ENCODE measurements at regions not wholly inside any gene's neighbourhood (a gene's known extent, or its start where the extent isn't known, plus 50 kb on each side); places are given as distances from the start of the nearest gene placed in this dataset.

GRCh38 chr4:179747218-179747910 is 2305.1 kb upstream of the AGA start:
- TF ChIP-seq CTCF (IDR thresholded peaks at IDR 0.05), result no peak
- no peak for DNase-seq (ENCODE audit: extremely low spot score, unreplicated experiment)
- Mint-ChIP-seq H3K27ac (ENCODE audit: unreplicated experiment) (no peak overlapping the region), H3K9me3 (ENCODE audit: unreplicated experiment) (no peaks in the 10 kb centered on the region), H3K4me3 (ENCODE audit: unreplicated experiment) (no peak overlapping the region), H3K27me3 (ENCODE audit: unreplicated experiment) (peaks cover 4% of the 10 kb centered on the region), H3K36me3 (ENCODE audit: unreplicated experiment) (no peaks in the 10 kb centered on the region), H3K4me1 (ENCODE audit: unreplicated experiment) (no peaks in the 10 kb centered on the region)

GRCh38 chr4:179748837-179749236 is 2306.6 kb upstream of the AGA start:
- no peaks in the 10 kb centered on the region for H3K4me1 Mint-ChIP-seq (ENCODE audit: unreplicated experiment)
- no peak for DNase-seq (ENCODE audit: extremely low spot score, unreplicated experiment)
- no peaks in the 10 kb centered on the region for H3K27me3 Mint-ChIP-seq (ENCODE audit: unreplicated experiment)
- no peak overlapping the region for H3K27ac Mint-ChIP-seq (ENCODE audit: unreplicated experiment)
- H3K9me3 Mint-ChIP-seq (ENCODE audit: unreplicated experiment), result no peaks in the 10 kb centered on the region
- TF ChIP-seq CTCF (IDR thresholded peaks at IDR 0.05), result no peak
- no peaks in the 10 kb centered on the region for H3K36me3 Mint-ChIP-seq (ENCODE audit: unreplicated experiment)
- H3K4me3 Mint-ChIP-seq (ENCODE audit: unreplicated experiment), result no peak overlapping the region

- TF ChIP-seq CTCF (IDR thresholded peaks at IDR 0.05), result no peak
- H3K4me3 Mint-ChIP-seq (ENCODE audit: unreplicated experiment), result no peak overlapping the region
- H3K27me3 Mint-ChIP-seq (ENCODE audit: unreplicated experiment), result no peaks in the 10 kb centered on the region
- H3K27ac Mint-ChIP-seq (ENCODE audit: unreplicated experiment), result no peak overlapping the region
- no peak for DNase-seq (ENCODE audit: extremely low spot score, unreplicated experiment)
- H3K36me3 Mint-ChIP-seq (ENCODE audit: unreplicated experiment), result no peaks in the 10 kb centered on the region
- no peaks in the 10 kb centered on the region for H3K4me1 Mint-ChIP-seq (ENCODE audit: unreplicated experiment)
- no peaks in the 10 kb centered on the region for H3K9me3 Mint-ChIP-seq (ENCODE audit: unreplicated experiment)
These were observed 2308.1 kb upstream of the AGA start for GRCh38 chr4:179750374-179750773.

- H3K4me1 Mint-ChIP-seq (ENCODE audit: unreplicated experiment), result no peaks in the 10 kb centered on the region
These were observed 2309.4 kb upstream of the AGA start for GRCh38 chr4:179751669-179752068.

GRCh38 chr4:179755322-179755721 is 2313.1 kb upstream of the AGA start:
- Mint-ChIP-seq H3K36me3 (ENCODE audit: unreplicated experiment) (no peaks in the 10 kb centered on the region), H3K27me3 (ENCODE audit: unreplicated experiment) (no peaks in the 10 kb centered on the region), H3K27ac (ENCODE audit: unreplicated experiment) (no peak overlapping the region), H3K4me3 (ENCODE audit: unreplicated experiment) (no peak overlapping the region), H3K9me3 (ENCODE audit: unreplicated experiment) (no peaks in the 10 kb centered on the region), H3K4me1 (ENCODE audit: unreplicated experiment) (peaks cover 6% of the 10 kb centered on the region)
- TF ChIP-seq CTCF (IDR thresholded peaks at IDR 0.05), result no peak
- no peak for DNase-seq (ENCODE audit: extremely low spot score, unreplicated experiment)

More at GRCh38 chr4:179751669-179752068, 2309.4 kb upstream of the AGA start:
- H3K27ac Mint-ChIP-seq (ENCODE audit: unreplicated experiment), result no peak overlapping the region
- no peak for DNase-seq (ENCODE audit: extremely low spot score, unreplicated experiment)
- H3K9me3 Mint-ChIP-seq (ENCODE audit: unreplicated experiment), result no peaks in the 10 kb centered on the region
- H3K36me3 Mint-ChIP-seq (ENCODE audit: unreplicated experiment), result no peaks in the 10 kb centered on the region
- no peaks in the 10 kb centered on the region for H3K27me3 Mint-ChIP-seq (ENCODE audit: unreplicated experiment)
- H3K4me3 Mint-ChIP-seq (ENCODE audit: unreplicated experiment), result no peak overlapping the region
- no peak for TF ChIP-seq CTCF (IDR thresholded peaks at IDR 0.05)

Data from osteocyte (in vitro differentiated cells).